ENCODE measurements at regions not wholly inside any gene's neighbourhood (a gene's known extent, or its start where the extent isn't known, plus 50 kb on each side); places are given as distances from the start of the nearest gene placed in this dataset.

DNA sequence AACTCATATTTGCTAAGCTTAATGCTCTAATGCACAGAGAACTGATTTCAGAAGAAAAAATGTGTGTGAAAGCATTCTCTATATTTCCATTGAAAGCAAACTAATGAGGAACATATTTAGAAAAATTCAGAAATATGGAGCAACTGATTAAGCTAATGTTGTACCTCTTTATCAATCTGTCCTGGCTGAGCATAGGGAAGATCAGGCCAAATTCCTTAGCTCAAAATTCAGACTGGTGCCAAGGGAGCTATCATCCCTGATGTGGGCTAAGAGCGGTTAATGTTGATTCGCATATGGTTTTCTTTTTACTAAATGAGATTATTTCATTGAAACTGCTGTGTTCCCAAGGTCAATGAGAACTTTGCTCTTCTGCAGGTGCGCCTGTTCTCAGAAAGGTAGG is 93.9 kb upstream of the HS3ST5 start:
- H3K4me1 ChIP-seq (replicated peaks in 1 of 2; ENCODE audit: control insufficient read depth in 2 of 2, insufficient read depth in 2 of 2, low read length in 2 of 2), result no peaks in the 10 kb centered on the region
- TF ChIP-seq ZNF146 (CRISPR knock-in tag; IDR thresholded peaks at IDR 0.05; ENCODE audit: unreplicated experiment) (no peak), DDX20 (tag; IDR thresholded peaks at IDR 0.05; ENCODE audit: low read depth) (no peak), POLR3G (IDR thresholded peaks at IDR 0.05; ENCODE audit: extremely low read depth, insufficient read length, insufficient replicate concordance) (no peak), CHCHD3 (CRISPR knock-in tag; IDR thresholded peaks at IDR 0.05) (no peak), HCFC1 (IDR thresholded peaks at IDR 0.05; ENCODE audit: low read depth, low read length) (no peak), SP2 (IDR thresholded peaks at IDR 0.05; ENCODE audit: extremely low read depth, low read depth, low read length, poor library complexity, severe bottlenecking) (no peak), KLF1 (tag; IDR thresholded peaks at IDR 0.05) (no peak), ZNF232 (CRISPR knock-in tag; IDR thresholded peaks at IDR 0.05) (no peak)
- TF ChIP-seq, protein P1, sequence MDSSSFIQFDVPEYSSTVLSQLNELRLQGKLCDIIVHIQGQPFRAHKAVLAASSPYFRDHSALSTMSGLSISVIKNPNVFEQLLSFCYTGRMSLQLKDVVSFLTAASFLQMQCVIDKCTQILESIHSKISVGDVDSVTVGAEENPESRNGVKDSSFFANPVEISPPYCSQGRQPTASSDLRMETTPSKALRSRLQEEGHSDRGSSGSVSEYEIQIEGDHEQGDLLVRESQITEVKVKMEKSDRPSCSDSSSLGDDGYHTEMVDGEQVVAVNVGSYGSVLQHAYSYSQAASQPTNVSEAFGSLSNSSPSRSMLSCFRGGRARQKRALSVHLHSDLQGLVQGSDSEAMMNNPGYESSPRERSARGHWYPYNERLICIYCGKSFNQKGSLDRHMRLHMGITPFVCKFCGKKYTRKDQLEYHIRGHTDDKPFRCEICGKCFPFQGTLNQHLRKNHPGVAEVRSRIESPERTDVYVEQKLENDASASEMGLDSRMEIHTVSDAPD (CRISPR knock-in tag; IDR thresholded peaks at IDR 0.05), result no peak
- TF ChIP-seq, protein P2, sequence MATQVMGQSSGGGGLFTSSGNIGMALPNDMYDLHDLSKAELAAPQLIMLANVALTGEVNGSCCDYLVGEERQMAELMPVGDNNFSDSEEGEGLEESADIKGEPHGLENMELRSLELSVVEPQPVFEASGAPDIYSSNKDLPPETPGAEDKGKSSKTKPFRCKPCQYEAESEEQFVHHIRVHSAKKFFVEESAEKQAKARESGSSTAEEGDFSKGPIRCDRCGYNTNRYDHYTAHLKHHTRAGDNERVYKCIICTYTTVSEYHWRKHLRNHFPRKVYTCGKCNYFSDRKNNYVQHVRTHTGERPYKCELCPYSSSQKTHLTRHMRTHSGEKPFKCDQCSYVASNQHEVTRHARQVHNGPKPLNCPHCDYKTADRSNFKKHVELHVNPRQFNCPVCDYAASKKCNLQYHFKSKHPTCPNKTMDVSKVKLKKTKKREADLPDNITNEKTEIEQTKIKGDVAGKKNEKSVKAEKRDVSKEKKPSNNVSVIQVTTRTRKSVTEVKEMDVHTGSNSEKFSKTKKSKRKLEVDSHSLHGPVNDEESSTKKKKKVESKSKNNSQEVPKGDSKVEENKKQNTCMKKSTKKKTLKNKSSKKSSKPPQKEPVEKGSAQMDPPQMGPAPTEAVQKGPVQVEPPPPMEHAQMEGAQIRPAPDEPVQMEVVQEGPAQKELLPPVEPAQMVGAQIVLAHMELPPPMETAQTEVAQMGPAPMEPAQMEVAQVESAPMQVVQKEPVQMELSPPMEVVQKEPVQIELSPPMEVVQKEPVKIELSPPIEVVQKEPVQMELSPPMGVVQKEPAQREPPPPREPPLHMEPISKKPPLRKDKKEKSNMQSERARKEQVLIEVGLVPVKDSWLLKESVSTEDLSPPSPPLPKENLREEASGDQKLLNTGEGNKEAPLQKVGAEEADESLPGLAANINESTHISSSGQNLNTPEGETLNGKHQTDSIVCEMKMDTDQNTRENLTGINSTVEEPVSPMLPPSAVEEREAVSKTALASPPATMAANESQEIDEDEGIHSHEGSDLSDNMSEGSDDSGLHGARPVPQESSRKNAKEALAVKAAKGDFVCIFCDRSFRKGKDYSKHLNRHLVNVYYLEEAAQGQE (IDR thresholded peaks at IDR 0.05; ENCODE audit: borderline replicate concordance), result no peak
- TF ChIP-seq, protein P2 (CRISPR knock-in tag; IDR thresholded peaks at IDR 0.05; ENCODE audit: low read depth), result no peak

More for the DNA sequence above, 93.9 kb upstream of the HS3ST5 start:
- POLR2A ChIA-PET, result no interaction called here
- FAIRE-seq (no peak), DNase-seq (ENCODE audit: extremely low read depth in 1 of 4, low spot score in 3 of 4) (no peak), ATAC-seq (no peak)
- Histone ChIP-seq H3K9me1 (ENCODE audit: control insufficient read depth, insufficient read depth, low read length) (no peaks in the 10 kb centered on the region), H3K9ac (ENCODE audit: insufficient read depth in 1 of 2, low read depth in 2 of 2, low read length in 2 of 2) (no peak overlapping the region), H3K9me3 (replicated peaks; ENCODE audit: control insufficient read depth, insufficient read depth, low read depth, low read length) (no peaks in the 10 kb centered on the region), H3K27ac (ENCODE audit: extremely low read depth, low read depth, low read length) (no peak overlapping the region), H3K27me3 (ENCODE audit: control insufficient read depth in 2 of 2, insufficient read depth in 2 of 2, low read length in 2 of 2) (no peaks in the 10 kb centered on the region), H3K4me2 (ENCODE audit: insufficient read depth, low read length) (no peak overlapping the region), H2AFZ (ENCODE audit: low read depth, low read length) (no peak overlapping the region), H3K4me3 (no peak overlapping the region), H3K36me3 (ENCODE audit: control insufficient read depth, insufficient read depth, low read length) (no peaks in the 10 kb centered on the region), H4K20me1 (replicated peaks; ENCODE audit: control insufficient read depth, insufficient read depth, low read length) (no peaks in the 10 kb centered on the region), H3K79me2 (ENCODE audit: control insufficient read depth, insufficient read depth, low read length) (no peaks in the 10 kb centered on the region)
- in situ Hi-C loops (cut with MboI) (no loop called here), intact Hi-C loops (cut with micrococcal nuclease) (no loop called here)
- BruUV-seq (replicated peaks), result no TSS peak
- CTCF ChIA-PET (ENCODE audit: low intra/inter-chr PET ratio), result no interaction called here
- 2% methylated on average over 3 of the region's 3 CpGs for WGBS (ENCODE audit: insufficient coverage, low coverage, missing lambda C conversion rate)

Measured in K562 (cell line).